Lower leg skin (tissue), 4 donors: ENCODE measurements at regions not wholly inside any gene's neighbourhood (a gene's known extent, or its start where the extent isn't known, plus 50 kb on each side); places are given as distances from the start of the nearest gene placed in this dataset.

Experiments
- DNase-seq, 2 donors: peaks; one replicate each; pipeline ENCODE4 v3.0.0-alpha.2; 2019; ENCODE audit warnings: low spot score in 2 of 2
- H3K4me3 ChIP-seq: fragments of 200-600 bp; sonication (generic); 2 replicates; pipeline ENCODE4 v1.5.1; 2017; ENCODE audit warnings: mild to moderate bottlenecking, low read depth; ENCODE audit not compliant: poor library complexity, severe bottlenecking
- POLR2A ChIP-seq, 2 donors: fragments of 450-650 bp; IDR thresholded peaks; one replicate each; pipeline ENCODE4 v1.6.1; 2016 to 2017; ENCODE audit warnings: antibody characterized with exemption in 2 of 2, mild to moderate bottlenecking in 1 of 2, moderate library complexity in 1 of 2
- WGBS, 2 donors: methylation state at CpG; one replicate each; pipeline ENCODE4 v1.1.5; 2018; 5-methylcytosine and 5-hydroxymethylcytosine counted together
- intact Hi-C: fragments of 100-400 bp; cut with DNase I; formaldehyde crosslinking; loops from one replicate; pipeline ENCODE4 v1.15.0; 2023; ENCODE audit warnings: low total_unique reads
- TF ChIP-seq, protein P1 (sequence below), 3 donors: fragments of 450-650 bp; IDR thresholded peaks; one replicate each; pipeline ENCODE4 v1.5.1; 2016; ENCODE audit warnings: antibody characterized with exemption in 3 of 3, mild to moderate bottlenecking in 3 of 3, moderate library complexity in 2 of 3

DNA sequence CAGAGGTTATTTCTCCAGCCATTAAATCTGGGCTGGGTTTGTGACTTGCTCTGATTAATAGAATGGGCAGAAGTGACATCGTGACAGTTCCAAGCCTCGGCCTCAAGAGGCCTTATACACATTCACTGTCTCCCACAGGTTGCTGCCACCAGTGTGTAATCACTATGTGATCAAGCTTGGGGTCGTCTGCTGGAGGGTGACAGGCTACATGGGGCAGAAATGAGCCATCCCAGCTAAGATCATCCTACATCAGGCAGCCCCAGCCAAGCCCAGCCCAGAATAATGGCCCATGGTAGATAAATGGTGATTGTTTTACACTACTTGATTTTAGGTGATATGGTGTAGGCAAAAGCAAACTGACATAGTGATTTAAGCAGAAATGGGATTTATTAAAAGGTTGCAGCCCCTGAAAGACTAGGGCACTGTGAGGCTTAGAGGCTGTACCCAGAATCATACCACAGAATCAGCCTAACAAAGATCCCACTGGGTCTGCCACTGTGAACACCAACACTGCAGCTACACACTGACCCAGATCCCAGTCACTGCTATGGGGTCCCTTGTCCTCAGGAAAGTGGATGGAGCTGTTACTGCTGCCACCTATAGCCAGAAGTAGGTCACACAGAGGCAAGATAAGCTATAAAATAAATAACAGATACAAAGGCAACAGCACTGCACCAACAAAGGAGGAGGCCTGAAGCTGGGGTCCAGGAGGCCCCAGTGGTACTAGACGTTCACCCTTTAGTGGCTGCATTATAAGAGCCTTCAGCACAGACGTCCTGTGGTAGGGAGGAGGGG is 159.6 kb upstream of the RBPJ start:
- WGBS, 2 donors = 73 to 83% methylated on average over 5 of the region's 5 CpGs
- H3K4me3 ChIP-seq = no peak overlapping the region
- no peak for DNase-seq
- no peak for TF ChIP-seq POLR2A (IDR thresholded peaks at IDR 0.05)
- TF ChIP-seq, protein P1, sequence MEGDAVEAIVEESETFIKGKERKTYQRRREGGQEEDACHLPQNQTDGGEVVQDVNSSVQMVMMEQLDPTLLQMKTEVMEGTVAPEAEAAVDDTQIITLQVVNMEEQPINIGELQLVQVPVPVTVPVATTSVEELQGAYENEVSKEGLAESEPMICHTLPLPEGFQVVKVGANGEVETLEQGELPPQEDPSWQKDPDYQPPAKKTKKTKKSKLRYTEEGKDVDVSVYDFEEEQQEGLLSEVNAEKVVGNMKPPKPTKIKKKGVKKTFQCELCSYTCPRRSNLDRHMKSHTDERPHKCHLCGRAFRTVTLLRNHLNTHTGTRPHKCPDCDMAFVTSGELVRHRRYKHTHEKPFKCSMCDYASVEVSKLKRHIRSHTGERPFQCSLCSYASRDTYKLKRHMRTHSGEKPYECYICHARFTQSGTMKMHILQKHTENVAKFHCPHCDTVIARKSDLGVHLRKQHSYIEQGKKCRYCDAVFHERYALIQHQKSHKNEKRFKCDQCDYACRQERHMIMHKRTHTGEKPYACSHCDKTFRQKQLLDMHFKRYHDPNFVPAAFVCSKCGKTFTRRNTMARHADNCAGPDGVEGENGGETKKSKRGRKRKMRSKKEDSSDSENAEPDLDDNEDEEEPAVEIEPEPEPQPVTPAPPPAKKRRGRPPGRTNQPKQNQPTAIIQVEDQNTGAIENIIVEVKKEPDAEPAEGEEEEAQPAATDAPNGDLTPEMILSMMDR (IDR thresholded peaks at IDR 0.05) = no peak
- intact Hi-C loops = no loop called here

DNA sequence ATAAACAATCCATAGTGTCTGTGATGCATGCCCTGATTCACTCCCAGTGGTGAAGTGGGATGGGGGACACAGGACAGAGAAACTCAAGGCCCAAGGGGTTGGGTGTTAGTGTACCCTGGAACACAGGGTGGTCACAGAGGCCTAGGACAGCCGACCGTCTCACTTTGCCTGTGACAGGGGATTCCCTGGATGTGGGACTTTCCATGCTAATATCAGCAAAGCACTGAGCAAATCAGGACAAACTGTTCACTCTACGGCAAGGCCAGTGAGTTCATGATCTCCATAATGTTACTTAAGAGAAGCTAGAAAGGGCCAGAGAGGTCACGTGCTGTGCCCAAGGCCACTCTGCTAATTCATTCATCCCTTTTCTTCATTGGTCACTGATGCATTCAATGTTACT is 158.7 kb upstream of the RBPJ start:
- TF ChIP-seq POLR2A (IDR thresholded peaks at IDR 0.05) = no peak
- TF ChIP-seq, protein P1 (IDR thresholded peaks at IDR 0.05) = no peak
- DNase-seq = no peak
- intact Hi-C loops = no loop called here
- WGBS, 2 donors = 87 to 92% methylated on average over 4 of the region's 4 CpGs
- H3K4me3 ChIP-seq = no peak overlapping the region

DNA sequence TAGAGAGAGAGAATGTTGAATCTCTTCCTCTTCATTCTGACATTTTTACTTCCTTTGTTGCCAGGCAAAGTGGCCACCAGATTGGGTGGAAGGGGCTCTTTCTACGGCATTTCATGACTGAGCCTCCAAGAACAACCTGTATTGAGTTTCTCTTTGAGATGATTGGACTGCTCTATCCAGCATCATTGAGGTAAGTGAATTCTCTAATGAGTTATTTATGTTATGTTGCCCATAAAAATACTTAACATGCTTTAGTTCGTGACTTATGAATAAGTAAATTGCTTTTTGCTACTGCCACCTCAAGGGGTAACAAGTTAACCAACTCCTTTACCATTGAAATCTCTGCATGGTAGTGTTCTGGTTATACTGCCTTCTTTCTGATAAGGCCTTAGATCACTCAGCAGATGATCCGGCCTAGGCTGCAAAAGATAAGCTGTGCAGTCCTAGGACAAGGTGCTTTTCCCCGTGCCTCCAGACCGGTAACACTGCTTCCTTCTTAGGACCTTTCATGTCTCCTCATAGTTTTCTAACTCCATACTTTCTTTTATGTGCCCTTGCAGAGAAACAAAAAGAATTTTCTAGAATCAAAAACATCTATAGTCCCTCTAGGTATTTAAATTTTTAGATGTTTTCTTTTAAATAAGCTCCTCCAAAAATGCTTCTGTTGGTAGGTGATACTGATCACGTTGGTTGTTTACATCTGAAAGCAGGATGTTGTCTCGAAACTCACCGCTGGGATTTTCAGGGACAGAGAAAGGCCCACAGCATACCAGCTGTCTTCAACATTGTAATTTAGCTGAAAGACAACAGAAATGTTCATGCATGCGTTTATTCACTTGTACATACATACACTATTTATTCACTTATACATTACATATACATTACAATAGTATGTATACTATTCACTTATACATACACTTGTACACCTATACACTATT is 157.1 kb upstream of the RBPJ start:
- no peak overlapping the region for H3K4me3 ChIP-seq
- intact Hi-C loops = no loop called here
- DNase-seq = no peak
- 78 to 81% methylated on average over 9 of the region's 9 CpGs for WGBS, 2 donors
- TF ChIP-seq POLR2A (IDR thresholded peaks at IDR 0.05) = no peak
- TF ChIP-seq, protein P1 (IDR thresholded peaks at IDR 0.05) = no peak

DNA sequence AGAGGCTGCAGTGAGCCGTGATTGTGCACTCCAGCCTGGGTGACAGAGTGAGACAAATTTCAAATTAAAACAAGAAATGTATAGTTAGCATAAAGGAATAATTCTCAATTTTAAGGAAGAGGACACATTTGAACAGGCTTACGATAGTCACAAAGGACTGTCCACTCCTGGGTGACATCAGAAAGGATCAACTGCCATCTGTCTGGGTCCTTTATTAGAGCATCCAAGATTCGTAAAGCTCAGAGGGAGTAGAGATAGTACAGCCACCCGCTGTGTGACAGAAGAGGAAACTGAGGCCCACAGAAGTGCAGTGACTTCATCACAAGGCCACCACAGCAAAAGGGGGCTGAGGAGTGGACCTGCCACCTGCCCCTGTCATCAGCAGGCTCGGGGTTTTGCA is 149.3 kb upstream of the RBPJ start:
- no peak overlapping the region for H3K4me3 ChIP-seq
- 87 to 92% methylated on average over 5 of the region's 5 CpGs for WGBS, 2 donors
- no peak for TF ChIP-seq POLR2A (IDR thresholded peaks at IDR 0.05)
- TF ChIP-seq, protein P1 (IDR thresholded peaks at IDR 0.05) = no peak
- intact Hi-C loops = no loop called here
- no peak for DNase-seq

DNA sequence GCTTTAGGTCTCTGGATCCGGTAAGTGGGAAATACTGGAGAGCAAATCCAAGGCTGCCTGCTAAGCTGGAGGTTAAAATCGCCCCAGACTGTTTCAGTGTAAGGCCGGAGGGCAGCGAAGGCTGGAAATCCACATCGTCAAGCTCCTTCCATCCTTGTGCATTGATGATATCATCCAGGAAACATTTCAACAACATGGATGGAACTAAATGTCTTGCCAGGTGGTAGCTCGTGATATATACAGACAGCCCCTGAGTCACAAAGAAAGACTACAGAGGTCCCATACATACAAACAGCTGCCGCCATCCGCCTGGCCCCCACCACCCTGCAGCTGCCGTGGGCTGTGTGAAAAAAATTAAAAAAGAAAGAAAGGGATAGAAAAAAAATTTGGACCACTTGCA is 148.9 kb upstream of the RBPJ start:
- WGBS, 2 donors = 56 to 65% methylated on average over 9 of the region's 9 CpGs
- no peak overlapping the region for H3K4me3 ChIP-seq
- intact Hi-C loops = no loop called here
- DNase-seq = peak in 1 of 2 donors; percentile 34
- TF ChIP-seq, protein P1 (IDR thresholded peaks at IDR 0.05) = no peak
- TF ChIP-seq POLR2A (IDR thresholded peaks at IDR 0.05) = no peak
